T47D (cell line): ENCODE measurements at regions not wholly inside any gene's neighbourhood (a gene's known extent, or its start where the extent isn't known, plus 50 kb on each side); places are given as distances from the start of the nearest gene placed in this dataset.
A peak's percentile ranks its signal among the peaks of the same experiment; 100 is the strongest.

Source experiments
- DNase-seq, 2 experiments: peaks; one replicate each; pipeline versions ENCODE4 v3.0.0 to v3.0.0-alpha.2; 2011 to 2012; ENCODE audit warnings: low read depth in 1 of 2, low spot score in 1 of 2
- JUND ChIP-seq: IDR thresholded peaks from 2 replicates; pipeline ENCODE4 v1.6.1; 2012; ENCODE audit warnings: low read depth
- in situ Hi-C: cut with HindIII; loops from 2 replicates; pipeline ENCODE4 v1.10.0; 2016; ENCODE audit warnings: low sequenced_read_pairs, low pct_unique_long_range_greater_than_20kb

DNA sequence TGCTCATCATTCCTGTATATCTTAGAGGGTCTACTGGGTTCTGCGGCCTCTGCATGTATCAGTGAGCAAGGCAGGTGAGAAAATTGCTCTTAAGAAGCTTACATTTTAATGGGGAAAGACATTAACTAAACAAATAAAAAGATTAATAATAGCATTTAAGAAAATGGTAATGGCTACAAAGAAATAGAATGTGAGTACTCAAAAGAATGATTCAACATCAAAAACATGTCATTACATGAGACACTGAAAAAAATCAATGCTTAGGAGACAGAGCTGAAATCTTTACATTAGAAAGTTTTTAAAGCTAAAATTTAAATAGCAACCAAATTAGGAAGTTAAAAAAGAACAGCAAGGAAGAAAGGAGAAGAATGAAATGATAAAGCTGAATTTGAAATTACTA lies 146.9 kb upstream of the PHACTR1 start:
- TF ChIP-seq JUND = no peak
- in situ Hi-C loops = no loop called here
- no peak for DNase-seq

DNA sequence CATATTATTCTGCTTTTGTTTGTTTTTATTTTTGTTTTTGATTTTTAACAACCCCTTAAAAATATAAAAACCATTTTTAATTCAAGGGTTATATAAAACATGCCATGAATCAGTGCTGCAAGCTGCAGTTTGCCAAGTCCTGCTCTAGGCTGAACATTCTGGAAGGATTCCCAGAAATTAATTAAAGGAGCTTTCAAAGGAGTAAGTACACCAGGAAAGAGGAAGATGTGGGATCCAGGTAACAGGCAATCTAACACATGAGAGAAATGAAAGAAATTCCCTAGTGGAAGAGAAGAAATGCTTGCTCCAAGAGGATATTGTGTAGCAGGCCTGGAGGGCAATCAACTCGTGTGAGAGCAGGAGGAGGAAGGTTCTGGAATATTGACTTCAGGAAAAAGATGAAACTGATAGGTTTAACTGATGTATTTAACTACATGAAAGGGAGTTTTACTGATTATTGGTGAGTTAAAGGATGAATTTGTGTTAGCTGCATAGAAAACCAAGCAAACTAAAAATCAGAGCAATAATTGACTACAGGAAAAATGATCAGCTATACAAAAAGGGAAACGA lies 146.0 kb upstream of the PHACTR1 start:
- peak in 1 of 2 experiments; percentile 89 for DNase-seq
- in situ Hi-C loops = no loop called here
- TF ChIP-seq JUND = peak; percentile 90

DNA sequence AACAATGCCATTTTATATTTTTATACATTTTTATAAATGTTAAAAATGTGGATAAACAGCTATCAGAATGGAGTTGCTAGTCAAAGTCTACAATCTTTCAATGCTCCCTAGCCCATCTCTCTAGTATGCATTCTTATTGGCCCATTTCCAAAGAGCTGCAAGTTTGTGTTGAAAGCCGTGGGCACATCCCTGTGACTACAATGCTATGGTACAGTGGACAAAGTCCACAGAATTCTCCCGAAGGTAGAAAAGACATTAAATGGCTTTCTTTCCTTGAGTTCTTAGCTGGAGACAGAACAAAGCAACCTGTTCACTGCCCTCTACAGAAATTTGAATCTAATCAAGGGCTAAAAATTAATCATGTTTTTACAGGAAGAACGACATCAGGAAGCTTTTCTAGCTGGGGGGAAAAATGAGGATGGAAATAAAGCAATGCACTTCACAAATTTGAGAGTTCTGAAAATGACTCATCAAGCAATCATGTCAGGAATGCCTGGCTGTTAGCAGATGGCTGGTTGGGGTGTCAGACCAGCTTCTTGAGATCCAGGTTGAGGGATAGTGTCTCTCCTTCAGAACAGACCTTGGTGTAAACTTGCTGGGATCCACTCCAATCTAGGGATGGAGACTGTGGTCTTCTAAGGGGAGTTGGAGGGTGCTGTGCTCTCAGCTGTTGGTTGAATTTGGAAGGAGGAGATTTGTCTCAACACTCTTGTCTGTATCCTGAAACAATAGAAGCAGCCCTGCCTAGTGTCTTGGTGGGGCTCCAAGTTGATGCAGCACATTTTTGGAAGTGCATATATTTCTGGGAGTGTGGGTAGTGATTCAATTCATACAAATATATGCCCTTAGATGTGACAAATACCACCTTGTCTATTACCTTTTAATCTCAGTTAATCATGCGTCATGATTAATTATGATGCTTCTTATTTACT lies 143.4 kb upstream of the PHACTR1 start:
- DNase-seq = peak in 1 of 2 experiments; percentile 77
- in situ Hi-C loops = no loop called here
- peak; percentile 98 for TF ChIP-seq JUND

DNA sequence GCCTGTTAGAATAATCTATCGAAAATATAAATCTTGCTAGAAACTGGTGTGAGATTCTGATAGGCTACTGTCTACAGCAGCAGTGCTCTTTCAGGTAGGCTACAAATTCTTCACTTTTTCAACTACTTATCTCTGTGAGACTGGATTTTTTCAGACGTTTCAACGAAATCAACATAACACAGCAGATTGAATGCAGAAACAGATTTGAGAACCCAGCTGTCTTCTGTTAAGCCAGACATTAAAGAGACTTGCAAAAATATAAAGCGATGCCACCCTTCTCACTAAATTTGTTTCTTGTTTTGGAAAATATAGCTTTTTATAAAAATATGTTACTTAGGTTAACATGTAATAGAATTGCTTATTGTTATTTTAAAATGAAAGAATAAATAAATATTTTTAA lies 140.6 kb upstream of the PHACTR1 start:
- no peak for DNase-seq
- in situ Hi-C loops = no loop called here
- no peak for TF ChIP-seq JUND

DNA sequence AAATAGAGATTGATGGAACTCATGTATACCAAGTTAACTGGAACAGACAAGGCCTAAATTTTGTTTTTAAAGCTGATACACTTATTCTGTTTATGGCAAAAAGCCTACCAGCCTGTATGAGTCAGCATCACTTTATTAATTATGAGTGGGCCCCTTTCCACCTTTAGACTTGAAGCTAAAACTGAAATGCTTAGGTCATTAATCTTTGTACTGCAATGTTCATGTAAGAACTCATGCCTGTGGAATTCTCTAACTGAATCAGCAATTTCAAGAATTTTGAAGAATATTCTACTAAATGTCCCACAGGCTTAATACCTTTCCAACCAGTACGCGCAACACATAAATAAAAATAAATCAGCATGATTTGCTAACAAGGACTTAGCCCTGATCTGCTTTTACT lies 140.2 kb upstream of the PHACTR1 start:
- in situ Hi-C loops = no loop called here
- no peak for TF ChIP-seq JUND
- DNase-seq = no peak

DNA sequence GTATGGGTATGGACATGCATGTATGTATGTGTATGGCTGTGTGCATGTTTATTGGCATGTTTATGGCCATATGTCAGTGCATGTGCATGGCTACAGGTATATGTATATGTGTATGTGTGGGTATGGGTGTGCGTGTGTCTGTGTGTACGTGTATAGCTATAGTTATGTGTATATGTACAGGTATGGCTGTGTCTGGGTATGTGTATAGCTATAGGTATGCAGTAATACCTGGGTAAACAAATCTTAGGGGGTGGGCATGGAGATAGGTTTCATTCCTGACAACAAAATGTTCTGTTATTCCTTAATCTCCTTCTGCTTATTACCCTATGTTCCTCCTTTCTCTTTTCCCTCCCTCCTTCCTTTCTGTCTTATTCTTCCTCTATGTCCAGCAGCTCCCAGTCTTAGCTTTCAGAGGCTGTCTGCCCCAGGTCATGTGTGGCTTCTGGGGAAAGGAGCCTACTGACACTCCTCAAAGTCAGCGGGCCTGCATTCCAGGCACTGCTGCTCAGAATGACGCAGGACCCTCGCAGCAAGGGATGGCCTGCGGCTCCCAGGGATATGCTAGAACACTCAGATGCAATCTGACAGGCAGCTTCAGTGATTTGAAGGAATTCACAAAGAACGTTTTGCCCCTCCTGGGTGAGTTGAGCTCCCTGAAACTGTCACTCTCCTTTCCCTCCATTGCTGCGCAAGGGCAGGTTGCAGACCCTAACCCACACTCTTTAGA lies 139.3 kb upstream of the PHACTR1 start:
- DNase-seq = no peak
- TF ChIP-seq JUND = no peak
- in situ Hi-C loops = no loop called here

DNA sequence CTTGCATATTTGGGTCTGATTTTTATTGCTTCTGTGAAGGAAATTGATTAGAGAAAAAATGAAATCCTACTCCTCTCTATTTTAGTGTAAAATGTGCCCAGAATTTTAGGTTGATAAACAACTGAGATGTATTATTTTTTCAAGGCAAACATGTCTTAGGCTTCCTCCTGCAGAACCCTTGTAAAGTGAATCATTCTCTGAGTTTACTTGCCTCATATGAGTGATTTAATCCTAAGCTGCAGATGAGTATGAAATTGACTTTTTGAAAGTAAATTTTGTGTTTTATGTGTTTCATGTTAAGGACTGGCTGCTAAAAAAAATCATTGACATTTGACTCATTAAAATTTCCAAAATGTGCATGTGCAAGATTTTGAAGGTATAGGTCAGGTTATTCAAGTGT lies 138.5 kb upstream of the PHACTR1 start:
- in situ Hi-C loops = no loop called here
- DNase-seq = no peak
- no peak for TF ChIP-seq JUND

DNA sequence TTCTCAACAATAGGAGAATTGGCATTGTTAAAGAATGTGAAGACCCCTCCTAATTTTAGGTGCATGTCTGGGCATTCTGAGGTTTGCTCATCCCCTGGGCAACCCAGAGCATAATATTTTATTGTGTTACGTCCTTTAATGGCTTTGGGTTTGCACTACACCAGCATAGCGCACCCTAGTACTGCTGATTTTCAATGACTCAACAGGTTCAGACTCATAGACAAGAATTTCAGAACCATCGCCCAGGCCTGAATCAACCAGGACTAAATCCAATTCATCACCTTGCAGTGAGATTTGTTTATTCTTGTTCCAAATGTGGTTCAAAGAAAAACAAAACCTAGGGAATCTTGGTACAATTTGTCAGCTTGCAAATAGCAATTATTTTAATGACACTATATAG lies 137.8 kb upstream of the PHACTR1 start:
- TF ChIP-seq JUND = no peak
- DNase-seq = no peak
- in situ Hi-C loops = no loop called here

DNA sequence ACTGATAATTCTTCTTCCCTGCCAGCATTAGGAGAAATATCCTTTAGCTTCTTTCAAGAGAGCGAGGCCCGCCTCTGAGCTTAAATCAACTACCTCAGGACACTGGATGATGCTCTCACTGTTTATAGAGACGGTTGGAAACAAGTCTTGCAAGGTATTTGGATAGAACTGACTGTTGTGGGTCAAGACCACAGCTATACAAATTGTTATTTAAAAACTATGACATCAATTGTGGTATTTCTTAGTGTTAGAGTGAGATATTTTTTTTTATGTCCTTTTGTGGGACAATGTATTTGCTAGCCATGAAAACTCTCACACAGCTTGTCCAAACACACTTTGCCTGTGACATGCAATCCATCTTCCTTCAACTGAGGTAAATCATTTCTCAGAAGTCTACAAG lies 136.3 kb upstream of the PHACTR1 start:
- TF ChIP-seq JUND = no peak
- in situ Hi-C loops = no loop called here
- no peak for DNase-seq

DNA sequence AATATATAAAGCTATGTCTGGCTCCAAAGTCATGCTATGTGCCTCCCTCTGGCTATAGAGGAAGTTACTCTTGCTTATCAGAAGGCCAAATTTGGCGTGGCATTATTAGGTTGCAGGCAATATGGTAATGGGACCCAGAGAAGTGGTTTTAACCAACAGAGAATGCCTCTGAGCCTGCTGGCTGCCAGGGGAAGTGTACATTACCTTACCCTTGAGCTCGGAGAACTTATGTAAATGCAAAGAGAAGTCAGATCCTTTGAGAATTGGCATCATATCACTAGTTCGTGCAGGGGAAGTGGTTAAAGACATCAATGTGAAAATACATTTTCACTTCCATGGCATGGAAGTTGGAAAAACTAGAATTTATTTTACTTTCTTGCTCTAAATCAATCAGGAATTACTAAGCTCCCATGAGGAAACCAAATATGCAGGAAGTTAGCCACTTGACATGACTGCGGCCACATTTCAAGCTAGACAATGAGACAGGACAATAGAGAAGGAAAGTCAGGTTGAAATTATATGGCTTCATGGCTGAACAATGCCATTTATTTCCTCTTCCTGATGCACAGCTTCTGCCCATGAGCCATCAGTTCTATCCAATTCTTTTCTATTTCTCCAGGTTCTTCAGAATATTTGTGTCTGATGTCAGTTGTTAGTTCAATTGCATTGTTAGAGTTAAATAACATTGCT lies 134.0 kb upstream of the PHACTR1 start:
- no peak for DNase-seq
- in situ Hi-C loops = no loop called here
- TF ChIP-seq JUND = no peak

DNA sequence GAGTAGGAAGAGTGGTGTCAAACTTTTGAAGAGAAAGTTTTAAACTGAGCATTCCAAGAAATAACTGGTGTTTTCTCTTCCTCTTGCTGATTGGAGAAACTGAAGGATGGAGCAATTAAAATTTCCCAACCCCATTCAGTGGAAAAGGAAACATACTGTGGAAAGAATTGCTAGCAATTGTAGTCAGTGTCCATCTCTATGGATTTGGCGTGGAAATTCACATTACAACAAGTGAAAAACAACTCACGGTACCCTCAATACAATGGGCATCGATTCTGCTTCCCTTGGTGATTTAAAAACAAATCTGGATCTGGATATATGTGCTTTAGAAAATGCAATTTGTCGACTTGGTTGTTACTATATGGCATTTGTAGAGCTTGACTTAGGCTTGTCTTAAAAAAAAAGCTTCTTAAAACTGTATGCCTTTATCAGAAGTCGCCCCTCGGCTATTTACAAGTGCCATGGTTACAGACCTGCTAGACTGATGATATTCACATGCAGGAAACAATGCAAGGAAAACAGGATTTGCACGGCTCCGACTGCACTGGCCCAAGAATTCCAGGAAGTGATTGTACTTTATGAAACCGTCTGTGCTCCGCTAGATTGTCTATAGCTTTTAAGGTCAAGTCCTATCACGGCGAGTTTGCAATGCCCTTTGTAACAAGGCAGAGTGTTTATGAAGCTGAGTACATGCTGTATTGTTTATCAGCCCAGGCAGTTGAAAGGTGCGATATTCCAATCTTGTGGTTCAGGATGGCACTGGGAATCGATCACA lies 131.7 kb upstream of the PHACTR1 start:
- TF ChIP-seq JUND = no peak
- in situ Hi-C loops = no loop called here

DNA sequence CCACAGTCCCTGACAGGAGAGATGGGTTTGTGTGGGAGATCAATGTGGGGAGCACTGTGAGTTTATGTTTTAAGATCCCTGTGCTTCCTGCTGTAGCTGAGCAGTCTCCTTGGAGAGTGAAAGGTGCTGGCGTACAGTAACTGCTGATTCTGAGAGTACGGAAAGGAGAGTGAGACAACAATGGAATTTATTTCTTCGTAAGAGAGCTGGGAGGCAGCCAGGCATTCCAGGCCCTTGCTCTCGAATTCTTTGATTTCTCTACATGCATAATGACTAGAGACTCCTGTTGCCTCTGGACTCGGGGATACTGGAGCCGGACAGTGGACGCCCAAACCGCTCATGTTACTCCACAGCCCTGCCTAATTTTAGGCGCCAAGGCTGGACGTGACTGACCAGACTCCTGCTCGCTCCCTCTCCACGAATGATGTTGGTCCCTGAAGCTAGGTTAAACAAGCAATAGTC lies 131.0 kb upstream of the PHACTR1 start:
- DNase-seq = no peak
- TF ChIP-seq JUND = no peak
- in situ Hi-C loops = no loop called here

More for the DNA sequence above, 131.7 kb upstream of the PHACTR1 start:
- DNase-seq = no peak
